Activated effector memory CD4-positive, alpha-beta T cell treated with anti-CD3 and anti-CD28 coated beads, Interleukin-2, amount 50 U/mL, for 16 hours (primary cell): ENCODE measurements at regions not wholly inside any gene's neighbourhood (a gene's known extent, or its start where the extent isn't known, plus 50 kb on each side); places are given as distances from the start of the nearest gene placed in this dataset.
"Not testable (repeated sequence)": the region's sequence is repeated elsewhere in the genome, so short reads cannot be mapped to it uniquely, and the experiment has no call there.

Experiments used
- DNase-seq: peaks from one replicate; pipeline ENCODE4 v3.0.0-alpha.2; 2020

DNA sequence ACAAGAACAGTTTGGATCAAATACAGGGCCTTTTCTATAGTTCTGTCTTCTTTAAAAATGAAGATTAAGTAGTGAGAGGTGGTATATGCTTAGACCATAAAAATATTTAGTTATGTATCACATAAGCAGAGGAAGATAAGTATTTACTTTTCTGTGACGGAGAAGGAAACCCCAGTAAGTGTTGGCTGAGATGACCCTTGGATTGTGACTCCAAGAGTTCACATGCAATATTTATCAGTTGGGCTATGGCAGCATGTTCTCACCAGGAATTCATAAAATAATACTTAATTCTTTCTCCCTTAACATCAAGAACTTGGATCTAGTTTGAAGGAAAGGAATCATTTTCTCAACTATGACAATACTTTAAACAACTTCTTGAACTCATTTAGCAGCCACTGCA lies 98.4 kb upstream of the TBX18 start:
- DNase-seq, result no peak

DNA sequence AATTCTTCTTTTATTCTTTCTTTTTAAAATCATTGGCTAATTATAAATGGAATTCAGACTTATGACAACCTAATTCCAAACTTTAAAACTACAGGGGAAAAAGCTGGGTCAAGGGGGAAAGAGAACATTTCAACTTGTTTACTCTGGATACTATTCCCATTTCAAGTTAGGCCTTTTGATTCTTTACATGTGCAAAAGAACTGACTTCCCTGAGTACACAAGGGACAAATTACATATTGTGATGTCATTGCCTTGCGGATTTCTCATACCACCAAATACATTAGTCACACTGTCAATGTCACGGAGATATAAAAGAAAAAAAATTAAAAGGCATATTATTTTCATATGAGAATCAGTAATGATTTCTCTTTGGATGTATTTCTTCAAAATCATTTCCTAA lies 96.5 kb upstream of the TBX18 start:
- DNase-seq, result no peak

GRCh38 chr6:84860509-84860908 lies 96.1 kb upstream of the TBX18 start:
- DNase-seq, result no peak

- no peak for DNase-seq
Measured at GRCh38 chr6:84854811-84855400, 90.5 kb upstream of the TBX18 start.

GRCh38 chr6:84853901-84854300 lies 89.5 kb upstream of the TBX18 start:
- no peak for DNase-seq

DNA sequence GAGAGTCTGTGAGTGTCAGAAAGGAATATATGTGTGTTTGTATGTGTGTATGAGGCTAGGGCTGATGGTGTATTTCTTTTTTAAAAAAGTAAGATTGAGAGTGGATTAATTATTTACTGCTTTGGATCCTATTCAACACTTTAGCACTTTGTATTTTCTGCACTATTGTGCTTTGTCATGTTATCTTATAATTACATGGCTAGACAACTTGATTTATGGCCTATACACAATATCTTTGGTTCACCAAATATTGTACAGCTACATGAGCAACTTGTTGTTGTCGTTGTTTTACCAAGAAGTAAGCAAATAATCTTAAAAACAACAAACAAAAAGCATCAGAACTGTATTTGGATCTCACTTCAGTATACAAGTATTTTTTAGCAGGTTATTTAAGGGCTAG lies 84.6 kb upstream of the TBX18 start:
- no peak for DNase-seq

DNA sequence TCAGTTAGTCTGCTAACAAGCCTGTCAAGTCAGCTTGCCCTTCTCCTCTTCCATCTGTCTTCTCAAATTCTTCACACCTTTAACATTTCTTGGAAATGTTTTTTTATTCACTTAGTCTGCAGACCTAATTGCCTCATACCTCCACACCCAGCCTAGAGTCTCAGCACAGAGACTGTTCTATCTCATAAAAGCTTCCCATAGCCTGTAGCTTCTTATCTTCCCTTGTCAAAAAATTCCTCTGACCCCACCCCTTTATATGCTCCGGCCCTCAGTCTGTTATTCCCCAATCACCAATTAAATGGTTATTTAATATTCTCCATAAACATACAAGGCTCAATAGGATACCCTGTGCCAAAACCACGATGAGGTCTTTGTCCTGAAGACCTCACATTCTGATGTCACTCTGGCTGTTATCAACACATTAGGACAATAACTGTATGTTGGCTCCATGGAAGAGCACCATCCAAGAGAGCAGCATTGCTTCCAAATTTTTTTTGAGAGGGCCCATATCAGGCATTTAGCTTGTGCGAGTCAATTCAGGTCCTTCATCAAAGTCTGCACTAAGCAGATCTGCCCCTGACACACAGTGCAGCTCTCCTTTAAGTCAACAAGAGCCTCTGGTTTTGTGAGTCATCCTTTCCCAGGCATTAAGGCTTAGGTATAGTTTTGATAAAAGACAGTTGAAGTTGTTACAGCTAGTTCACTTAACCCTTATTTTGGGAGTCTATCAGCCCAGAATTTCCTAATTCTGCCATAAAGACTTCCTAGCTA lies 83.2 kb upstream of the TBX18 start:
- DNase-seq, result no peak

DNA sequence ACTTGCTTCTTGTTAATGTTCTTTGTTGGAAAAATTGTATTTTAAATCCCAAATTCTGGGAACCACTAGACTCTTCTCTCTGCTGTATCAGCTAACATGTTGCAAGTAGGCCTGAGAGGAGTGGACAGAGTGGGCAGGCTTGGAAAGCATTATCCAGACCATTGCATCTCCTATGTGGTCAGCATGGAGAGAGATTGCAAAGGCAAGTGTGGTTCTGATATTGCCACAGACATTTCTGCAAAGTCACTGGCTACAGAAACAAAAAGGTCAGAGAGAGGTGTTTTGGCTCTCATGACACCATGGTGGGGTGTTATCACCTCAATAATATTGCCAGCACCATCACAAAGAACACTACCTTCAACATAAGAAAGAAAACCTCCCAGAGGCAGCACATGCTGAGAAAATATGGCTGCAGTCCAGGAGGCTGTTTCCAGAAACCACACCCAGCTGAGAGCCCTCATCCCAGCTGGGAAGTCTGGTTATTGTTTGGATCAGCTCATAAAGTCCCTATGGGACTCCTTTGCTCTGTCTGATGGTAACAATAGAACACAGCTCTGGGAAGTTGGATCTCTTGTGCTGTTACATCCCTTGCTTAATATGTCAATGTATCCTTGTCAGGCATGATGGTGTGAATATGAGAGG lies 78.2 kb upstream of the TBX18 start:
- no peak for DNase-seq

DNA sequence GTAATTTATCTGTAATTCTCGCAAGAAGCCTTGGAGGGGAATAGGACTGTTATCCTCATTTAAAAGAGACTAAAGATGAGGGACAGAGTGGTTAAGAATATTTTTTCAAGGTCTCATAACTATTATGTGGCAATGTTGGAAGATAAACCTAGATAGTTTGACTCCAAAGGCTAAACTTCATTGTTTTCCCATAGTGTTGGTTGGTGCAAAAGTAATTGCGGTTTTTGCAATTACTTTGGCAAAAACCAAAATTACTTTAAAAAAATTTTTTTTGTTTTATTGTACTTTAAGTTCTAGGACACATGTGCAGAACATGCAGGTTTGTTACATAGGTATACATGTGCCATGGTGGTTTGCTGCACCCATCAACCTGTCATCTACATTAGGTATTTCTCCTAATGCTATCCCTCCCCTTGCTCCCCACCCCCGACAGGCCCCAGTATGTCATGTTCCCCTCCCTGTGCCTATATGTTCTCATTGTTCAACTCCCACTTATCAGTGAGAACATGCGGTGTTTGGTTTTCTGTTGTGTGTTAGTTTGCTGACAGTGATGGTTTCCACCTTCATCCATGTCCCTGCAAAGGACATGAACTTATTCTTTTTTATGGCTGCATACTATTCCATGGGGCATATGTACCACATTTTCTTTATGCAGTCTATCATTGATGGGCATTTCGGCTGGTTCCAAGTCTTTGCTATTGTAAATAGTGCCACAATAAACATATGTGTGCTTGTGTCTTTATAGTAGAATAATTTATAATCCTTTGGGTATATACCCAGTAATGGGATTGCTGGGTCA lies 72.9 kb upstream of the TBX18 start:
- not testable (repeated sequence) for DNase-seq

- no peak for DNase-seq
Measured at GRCh38 chr6:84836366-84836765, 72.0 kb upstream of the TBX18 start.

DNA sequence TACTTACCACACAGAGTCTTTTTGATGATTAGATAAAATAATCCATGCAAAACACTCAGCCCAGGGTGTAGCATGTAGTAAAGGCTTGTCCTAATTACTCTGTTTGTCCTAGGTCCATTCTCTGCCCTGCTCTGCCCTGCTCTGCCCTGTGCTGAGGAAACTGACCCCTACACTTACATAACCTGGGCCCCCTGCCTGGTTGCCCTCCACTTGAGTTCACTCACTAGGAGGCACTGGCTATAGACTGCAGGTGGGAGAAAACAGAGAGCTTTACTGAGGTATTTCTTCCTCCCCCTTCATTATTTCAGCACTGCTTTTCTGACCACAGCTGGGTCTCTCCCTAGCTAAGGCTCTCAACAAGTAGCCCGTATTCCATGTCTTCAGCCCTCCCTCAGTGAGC lies 70.9 kb upstream of the TBX18 start:
- no peak for DNase-seq

DNA sequence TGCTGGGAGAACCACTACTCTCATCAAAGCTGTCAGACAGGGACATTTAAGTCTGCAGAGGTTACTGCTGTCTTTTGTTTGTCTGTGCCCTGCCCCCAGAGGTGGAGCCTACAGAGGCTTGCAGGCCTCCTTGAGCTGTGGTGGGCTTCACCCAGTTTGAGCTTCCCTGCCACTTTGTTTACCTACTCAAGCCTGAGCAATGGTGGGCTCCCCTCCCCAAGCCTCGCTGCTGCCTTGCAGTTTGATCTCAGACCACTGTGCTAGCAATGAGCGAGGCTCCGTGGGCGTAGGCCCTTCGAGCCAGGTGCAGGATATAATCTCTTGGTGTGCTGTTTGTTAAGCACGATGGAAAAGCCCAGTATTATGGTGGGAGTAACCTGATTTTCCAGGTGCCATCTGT lies 67.5 kb upstream of the TBX18 start:
- DNase-seq, result not testable (repeated sequence)

- no peak for DNase-seq
Measured at GRCh38 chr6:84825461-84825860, 61.1 kb upstream of the TBX18 start.

DNA sequence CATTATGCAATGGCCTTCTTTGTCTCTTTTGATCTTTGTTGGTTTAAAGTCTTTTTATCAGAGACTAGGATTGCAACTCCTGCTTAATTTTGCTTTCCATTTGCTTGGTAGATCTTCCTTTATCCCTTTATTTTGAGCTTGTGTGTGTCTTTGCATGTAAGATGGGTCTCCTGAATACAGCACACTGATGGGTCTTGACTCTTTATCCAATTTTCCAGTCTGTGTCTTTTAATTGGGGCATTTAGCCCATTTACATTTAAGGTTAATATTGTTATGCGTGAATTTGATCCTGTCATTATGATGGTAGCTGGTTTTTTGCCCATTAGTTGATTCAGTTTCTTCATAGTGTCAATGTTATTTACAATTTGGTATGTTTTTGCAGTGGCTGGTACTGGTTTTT lies 56.9 kb upstream of the TBX18 start:
- not testable (repeated sequence) for DNase-seq

DNA sequence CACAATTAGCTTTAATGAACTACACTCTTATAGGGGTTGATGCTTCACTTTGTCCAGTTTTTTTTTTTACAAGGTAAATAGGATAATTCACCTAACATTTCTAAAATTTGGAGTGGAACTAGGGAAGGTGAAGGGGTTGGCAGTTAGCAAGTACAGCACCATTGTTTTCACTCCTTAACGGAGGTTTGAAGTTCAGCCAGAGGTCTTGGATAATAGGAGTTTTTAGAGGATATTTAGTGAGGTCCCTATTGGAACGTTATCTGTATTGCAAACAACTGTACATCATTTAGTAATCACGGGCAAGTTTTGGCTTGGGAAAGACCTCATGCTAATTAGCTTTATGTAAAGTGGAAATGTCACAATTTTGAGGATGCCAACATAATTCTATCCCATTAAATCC lies 52.3 kb upstream of the TBX18 start:
- DNase-seq, result no peak

GRCh38 chr6:84815896-84816735 lies 51.7 kb upstream of the TBX18 start:
- DNase-seq, result no peak
